Transverse colon (tissue), 4 donors: ENCODE measurements at regions not wholly inside any gene's neighbourhood (a gene's known extent, or its start where the extent isn't known, plus 50 kb on each side); places are given as distances from the start of the nearest gene placed in this dataset.
A peak's percentile ranks its signal among the peaks of the same experiment; 100 is the strongest.

Experiments used
- DNase-seq: peaks from one replicate; pipeline ENCODE4 v3.0.0-alpha.2; 2019
- H3K27ac ChIP-seq, 4 donors: fragments of 200-600 bp; sonication (generic); 2 replicates each; pipeline ENCODE4 v1.5.1; 2016 to 2018; ENCODE audit warnings: inconsistent platforms in 4 of 4
- H3K27me3 ChIP-seq: fragments of 200-600 bp; sonication (generic); 2 replicates; pipeline ENCODE4 v1.5.1; 2017; ENCODE audit warnings: inconsistent platforms
- H3K36me3 ChIP-seq, 4 donors: fragments of 200-600 bp; sonication (generic); 2 replicates each; pipeline ENCODE4 v1.5.1; 2017 to 2019; ENCODE audit warnings: inconsistent platforms in 4 of 4
- H3K4me1 ChIP-seq, 4 donors: fragments of 200-600 bp; sonication (generic); 2 replicates each; pipeline ENCODE4 v1.5.1; 2017 to 2020; ENCODE audit warnings: inconsistent platforms in 4 of 4
- H3K4me3 ChIP-seq, 4 donors: fragments of 200-600 bp; sonication (generic); 1 replicate in 1 of 4; 2 replicates in 3 of 4; pipeline versions ENCODE4 v1.5.1 to v1.6.1; 2017 to 2019; ENCODE audit warnings: inconsistent platforms in 4 of 4
- H3K9me3 ChIP-seq, 2 donors: fragments of 200-600 bp; sonication (generic); 2 replicates each; pipeline ENCODE4 v1.5.1; 2017 to 2019; ENCODE audit warnings: inconsistent platforms in 2 of 2
- CTCF ChIP-seq, 5 experiments: fragments of 200-600 bp in 3 of 5; fragments of 450-650 bp in 2 of 5; sonication (generic) in 3 of 5; IDR thresholded peaks; 1 replicate in 2 of 5; 2 replicates in 3 of 5; pipeline ENCODE4 v1.5.1; 2016 to 2017; ENCODE audit warnings: antibody characterized with exemption in 5 of 5, inconsistent platforms in 3 of 5, mild to moderate bottlenecking in 2 of 5, moderate library complexity in 1 of 5
- EP300 ChIP-seq: sonication (generic); formaldehyde crosslinking; IDR thresholded peaks from one replicate; pipeline ENCODE4 v1.6.1; 2017; ENCODE audit warnings: antibody characterized with exemption, low read depth
- POLR2A ChIP-seq: fragments of 450-650 bp; IDR thresholded peaks from one replicate; pipeline ENCODE4 v1.6.1; 2016; ENCODE audit warnings: antibody characterized with exemption, mild to moderate bottlenecking, moderate library complexity
- POLR2AphosphoS5 ChIP-seq, 3 donors: sonication (generic); formaldehyde crosslinking; IDR thresholded peaks; one replicate each; pipeline ENCODE4 v1.6.1; 2016; ENCODE audit warnings: antibody characterized with exemption in 3 of 3
- WGBS, 2 donors: methylation state at CpG; one replicate each; pipeline ENCODE4 v1.1.5; 2018; ENCODE audit warnings: low coverage in 1 of 2; 5-methylcytosine and 5-hydroxymethylcytosine counted together
- in situ Hi-C, 4 donors: fragments of 200-750 bp; cut with MboI; loops; one replicate each; pipeline versions ENCODE4 v1.15.0 to v1.15.1; 2017; ENCODE audit warnings: low sequenced_read_pairs in 3 of 4, low pct_ligation_motif_present in 1 of 4, low pct_unique_long_range_greater_than_20kb in 1 of 4
- intact Hi-C: fragments of 100-400 bp; cut with DNase I; formaldehyde crosslinking; loops from one replicate; pipeline ENCODE4 v1.15.1; 2023; ENCODE audit warnings: low total_unique reads

GRCh38 chrX:30971774-30972603, 82.9 kb upstream of the TAB3 start:
- intact Hi-C loops: no loop called here
- Histone ChIP-seq H3K27me3 (no peaks in the 10 kb centered on the region), H3K27ac (no peak overlapping the region), H3K36me3 (no peaks in the 10 kb centered on the region), H3K4me3 (peak overlapping the region in 1 of 4 donors; percentile 23), H3K9me3 (no peaks in the 10 kb centered on the region), H3K4me1 (no peaks in the 10 kb centered on the region)
- 23% methylated on average over 10 of the region's 10 CpGs; no CpG with 5 or more reads in 1 of the 2 donors for WGBS, 2 donors
- in situ Hi-C loops: no loop called here
- peak; percentile 17 for DNase-seq
- TF ChIP-seq POLR2A: no peak
- no peak for TF ChIP-seq EP300
- no peak for TF ChIP-seq POLR2AphosphoS5 (IDR thresholded peaks at IDR 0.05)
- TF ChIP-seq CTCF (IDR thresholded peaks at IDR 0.05): peak; percentile 45 to 57 (median 52)

GRCh38 chrX:30967516-30967915, 78.5 kb upstream of the TAB3 start:
- H3K36me3 ChIP-seq: no peaks in the 10 kb centered on the region
- no peaks in the 10 kb centered on the region for H3K9me3 ChIP-seq
- in situ Hi-C loops: no loop called here
- 74 to 81% methylated on average over 4 of the region's 4 CpGs for WGBS, 2 donors
- intact Hi-C loops: no loop called here
- H3K27me3 ChIP-seq: no peaks in the 10 kb centered on the region
- no peak overlapping the region for H3K4me3 ChIP-seq
- H3K27ac ChIP-seq: no peak overlapping the region
- no peaks in the 10 kb centered on the region for H3K4me1 ChIP-seq
- DNase-seq: no peak
- TF ChIP-seq CTCF (IDR thresholded peaks at IDR 0.05) (no peak), POLR2A (no peak), POLR2AphosphoS5 (IDR thresholded peaks at IDR 0.05) (no peak), EP300 (no peak)

GRCh38 chrX:30965767-30966166, 76.7 kb upstream of the TAB3 start:
- no peaks in the 10 kb centered on the region for H3K27me3 ChIP-seq
- intact Hi-C loops: no loop called here
- H3K36me3 ChIP-seq: no peaks in the 10 kb centered on the region
- DNase-seq: no peak
- no peak overlapping the region for H3K4me3 ChIP-seq
- H3K4me1 ChIP-seq: peaks cover 0 to 5% (median 0%) of the 10 kb centered on the region in 4 donors
- 79% methylated on average over 5 of the region's 5 CpGs; no CpG with 5 or more reads in 1 of the 2 donors for WGBS, 2 donors
- no peak for TF ChIP-seq POLR2AphosphoS5 (IDR thresholded peaks at IDR 0.05)
- H3K9me3 ChIP-seq: no peaks in the 10 kb centered on the region
- in situ Hi-C loops: no loop called here
- H3K27ac ChIP-seq: no peak overlapping the region

GRCh38 chrX:30961387-30962174, 72.5 kb upstream of the TAB3 start:
- no peaks in the 10 kb centered on the region for H3K27me3 ChIP-seq
- H3K4me3 ChIP-seq: no peak overlapping the region
- 33% methylated on average over 2 of the region's 2 CpGs; no CpG with 5 or more reads in 1 of the 2 donors for WGBS, 2 donors
- DNase-seq: no peak
- no peaks in the 10 kb centered on the region for H3K36me3 ChIP-seq
- in situ Hi-C loops: no loop called here
- intact Hi-C loops: no loop called here
- TF ChIP-seq CTCF (IDR thresholded peaks at IDR 0.05): no peak
- no peak for TF ChIP-seq POLR2AphosphoS5 (IDR thresholded peaks at IDR 0.05)
- peaks cover 0 to 5% (median 0%) of the 10 kb centered on the region in 4 donors for H3K4me1 ChIP-seq
- H3K27ac ChIP-seq: no peak overlapping the region
- H3K9me3 ChIP-seq: no peaks in the 10 kb centered on the region
